HG02571 (cell line): ENCODE measurements at regions not wholly inside any gene's neighbourhood (a gene's known extent, or its start where the extent isn't known, plus 50 kb on each side); places are given as distances from the start of the nearest gene placed in this dataset.

Experiments
- ATAC-seq: cut with Tn5 transposase; IDR thresholded peaks from one replicate; pipeline ENCODE4 v1.9.1; 2021; ENCODE audit warnings: mild to moderate bottlenecking, moderate library complexity; ENCODE audit not compliant: unreplicated experiment

- ATAC-seq, result no peak
Measured at GRCh38 chr9:90408659-90409058, 234.0 kb downstream of the DIRAS2 start.

- no peak for ATAC-seq
Measured at GRCh38 chr9:90419221-90419851, 223.3 kb downstream of the DIRAS2 start.

- ATAC-seq, result no peak
Measured at GRCh38 chr9:90420211-90420610, 222.4 kb downstream of the DIRAS2 start.

- ATAC-seq, result no peak
Measured at GRCh38 chr9:90420768-90421513, 221.7 kb downstream of the DIRAS2 start.

- no peak for ATAC-seq
Measured at GRCh38 chr9:90421786-90422185, 220.8 kb downstream of the DIRAS2 start.

- ATAC-seq, result no peak
Measured at GRCh38 chr9:90423661-90424193, 218.9 kb downstream of the DIRAS2 start.

- no peak for ATAC-seq
Measured at GRCh38 chr9:90428517-90428916, 214.1 kb downstream of the DIRAS2 start.

GRCh38 chr9:90432951-90433350 is 209.7 kb downstream of the DIRAS2 start:
- no peak for ATAC-seq

GRCh38 chr9:90433398-90433941 is 209.2 kb downstream of the DIRAS2 start:
- ATAC-seq, result no peak

GRCh38 chr9:90441814-90442213 is 200.8 kb downstream of the DIRAS2 start:
- no peak for ATAC-seq

- ATAC-seq, result no peak
Measured at GRCh38 chr9:90442723-90443122, 199.9 kb downstream of the DIRAS2 start.

- no peak for ATAC-seq
Measured at GRCh38 chr9:90444609-90445204, 197.9 kb downstream of the DIRAS2 start.

- ATAC-seq, result no peak
Measured at GRCh38 chr9:90445391-90445790, 197.2 kb downstream of the DIRAS2 start.

- no peak for ATAC-seq
Measured at GRCh38 chr9:90446200-90446948, 196.2 kb downstream of the DIRAS2 start.

GRCh38 chr9:90447773-90448172 is 194.9 kb downstream of the DIRAS2 start:
- no peak for ATAC-seq

GRCh38 chr9:90449213-90449925 is 193.3 kb downstream of the DIRAS2 start:
- ATAC-seq, result no peak

GRCh38 chr9:90451804-90452203 is 190.8 kb downstream of the DIRAS2 start:
- ATAC-seq, result no peak

- ATAC-seq, result no peak
Measured at GRCh38 chr9:90455316-90455715, 187.3 kb downstream of the DIRAS2 start.

- ATAC-seq, result no peak
Measured at GRCh38 chr9:90457386-90458190, 185.0 kb downstream of the DIRAS2 start.
